HG03521 (cell line): ENCODE measurements at regions not wholly inside any gene's neighbourhood (a gene's known extent, or its start where the extent isn't known, plus 50 kb on each side); places are given as distances from the start of the nearest gene placed in this dataset.
"Not testable (repeated sequence)": the region's sequence is repeated elsewhere in the genome, so short reads cannot be mapped to it uniquely, and the experiment has no call there.

ENCODE experiments used
- ATAC-seq: cut with Tn5 transposase; IDR thresholded peaks from one replicate; pipeline ENCODE4 v1.9.1; 2021; ENCODE audit warnings: mild to moderate bottlenecking, moderate library complexity; ENCODE audit not compliant: unreplicated experiment

- ATAC-seq: no peak
Measured at GRCh38 chr3:145190138-145190537, 970.8 kb downstream of the PLOD2 start.

GRCh38 chr3:145190761-145191160, 970.2 kb downstream of the PLOD2 start:
- ATAC-seq: no peak

GRCh38 chr3:145191543-145191942, 969.4 kb downstream of the PLOD2 start:
- no peak for ATAC-seq

GRCh38 chr3:145197051-145197820, 963.7 kb downstream of the PLOD2 start:
- no peak for ATAC-seq

GRCh38 chr3:145197821-145198220, 963.2 kb downstream of the PLOD2 start:
- ATAC-seq: no peak

- ATAC-seq: no peak
Measured at GRCh38 chr3:145209561-145209960, 951.4 kb downstream of the PLOD2 start.

GRCh38 chr3:145219355-145220235, 941.4 kb downstream of the PLOD2 start:
- no peak for ATAC-seq

GRCh38 chr3:145224886-145225285, 936.1 kb downstream of the PLOD2 start:
- ATAC-seq: no peak

- no peak for ATAC-seq
Measured at GRCh38 chr3:145243875-145244274, 917.1 kb downstream of the PLOD2 start.

GRCh38 chr3:145244327-145244726, 916.7 kb downstream of the PLOD2 start:
- ATAC-seq: no peak

- ATAC-seq: no peak
Measured at GRCh38 chr3:145246291-145246690, 914.7 kb downstream of the PLOD2 start.

- no peak for ATAC-seq
Measured at GRCh38 chr3:145248928-145249327, 912.1 kb downstream of the PLOD2 start.

- ATAC-seq: no peak
Measured at GRCh38 chr3:145251311-145251710, 909.7 kb downstream of the PLOD2 start.

- ATAC-seq: not testable (repeated sequence)
Measured at GRCh38 chr3:145257967-145258366, 903.0 kb downstream of the PLOD2 start.

GRCh38 chr3:145259166-145259880, 901.7 kb downstream of the PLOD2 start:
- ATAC-seq: no peak

GRCh38 chr3:145263458-145263857, 897.5 kb downstream of the PLOD2 start:
- ATAC-seq: not testable (repeated sequence)

- ATAC-seq: no peak
Measured at GRCh38 chr3:145266368-145266767, 894.6 kb downstream of the PLOD2 start.

GRCh38 chr3:145269106-145269505, 891.9 kb downstream of the PLOD2 start:
- ATAC-seq: no peak

- no peak for ATAC-seq
Measured at GRCh38 chr3:145272684-145273083, 888.3 kb downstream of the PLOD2 start.

- ATAC-seq: no peak
Measured at GRCh38 chr3:145282505-145282904, 878.5 kb downstream of the PLOD2 start.

GRCh38 chr3:145286937-145287336, 874.0 kb downstream of the PLOD2 start:
- no peak for ATAC-seq
